Fibroblast of lung (primary cell): ENCODE measurements at regions not wholly inside any gene's neighbourhood (a gene's known extent, or its start where the extent isn't known, plus 50 kb on each side); places are given as distances from the start of the nearest gene placed in this dataset.

ENCODE experiments used
- CTCF ChIP-seq, 2 donors: IDR thresholded peaks in 1 of 2; conservative IDR thresholded peaks in 1 of 2; 1 replicate in 1 of 2; 2 replicates in 1 of 2; pipeline ENCODE4 v1.5.1; 2011 to 2012; ENCODE audit warnings: low read length in 2 of 2, control low read depth in 1 of 2, inconsistent platforms in 1 of 2, low read depth in 1 of 2, mild to moderate bottlenecking in 1 of 2
- EZH2 ChIP-seq: IDR thresholded peaks from 2 replicates; pipeline ENCODE4 v1.5.1; 2012; ENCODE audit warnings: low read length, control low read depth, mild to moderate bottlenecking; ENCODE audit errors: missing control alignments

GRCh38 chr10:69721690-69722310 lies 79.9 kb upstream of the COL13A1 start:
- TF ChIP-seq CTCF (conservative IDR thresholded peaks at IDR 0.05 in 1 of 2, IDR thresholded peaks at IDR 0.05 in 1 of 2; ENCODE audit: low read depth in 1 of 2, low read length in 2 of 2) (no peak), EZH2 (no peak)
